ENCODE measurements at regions not wholly inside any gene's neighbourhood (a gene's known extent, or its start where the extent isn't known, plus 50 kb on each side); places are given as distances from the start of the nearest gene placed in this dataset.

DNA sequence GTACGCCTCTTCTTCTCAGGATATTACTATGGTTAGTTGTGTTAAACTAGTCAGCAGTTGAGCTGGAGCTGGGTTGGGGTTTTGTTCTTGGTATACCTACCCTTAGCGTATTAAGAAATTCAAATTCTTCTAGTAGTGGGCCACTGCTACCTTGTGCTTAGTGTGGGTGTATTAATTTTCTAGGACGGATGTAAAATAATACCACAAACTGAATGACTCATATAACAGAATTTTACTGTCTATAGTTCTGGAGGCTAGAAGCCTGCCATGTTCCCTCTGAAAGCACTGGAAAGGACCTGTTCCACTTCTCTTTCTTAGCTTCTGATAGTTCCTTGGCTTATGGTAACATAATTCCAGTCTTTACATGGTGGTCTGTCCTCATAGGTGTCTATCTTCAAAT, 1274.7 kb downstream of the ADGRL3 start:
- Histone ChIP-seq H3K4me1 (no peaks in the 10 kb centered on the region), H3K27ac (no peak overlapping the region), H3K27me3 (no peaks in the 10 kb centered on the region), H3K4me3 (no peak overlapping the region), H3K9me3 (no peaks in the 10 kb centered on the region), H3K36me3 (no peaks in the 10 kb centered on the region)
- 85 to 93% methylated on average over 3 of the region's 3 CpGs for WGBS, 2 donors
- TF ChIP-seq EP300 (IDR thresholded peaks at IDR 0.05), result no peak
- TF ChIP-seq POLR2A (IDR thresholded peaks at IDR 0.05), result no peak
- TF ChIP-seq, protein P1, sequence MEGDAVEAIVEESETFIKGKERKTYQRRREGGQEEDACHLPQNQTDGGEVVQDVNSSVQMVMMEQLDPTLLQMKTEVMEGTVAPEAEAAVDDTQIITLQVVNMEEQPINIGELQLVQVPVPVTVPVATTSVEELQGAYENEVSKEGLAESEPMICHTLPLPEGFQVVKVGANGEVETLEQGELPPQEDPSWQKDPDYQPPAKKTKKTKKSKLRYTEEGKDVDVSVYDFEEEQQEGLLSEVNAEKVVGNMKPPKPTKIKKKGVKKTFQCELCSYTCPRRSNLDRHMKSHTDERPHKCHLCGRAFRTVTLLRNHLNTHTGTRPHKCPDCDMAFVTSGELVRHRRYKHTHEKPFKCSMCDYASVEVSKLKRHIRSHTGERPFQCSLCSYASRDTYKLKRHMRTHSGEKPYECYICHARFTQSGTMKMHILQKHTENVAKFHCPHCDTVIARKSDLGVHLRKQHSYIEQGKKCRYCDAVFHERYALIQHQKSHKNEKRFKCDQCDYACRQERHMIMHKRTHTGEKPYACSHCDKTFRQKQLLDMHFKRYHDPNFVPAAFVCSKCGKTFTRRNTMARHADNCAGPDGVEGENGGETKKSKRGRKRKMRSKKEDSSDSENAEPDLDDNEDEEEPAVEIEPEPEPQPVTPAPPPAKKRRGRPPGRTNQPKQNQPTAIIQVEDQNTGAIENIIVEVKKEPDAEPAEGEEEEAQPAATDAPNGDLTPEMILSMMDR (IDR thresholded peaks at IDR 0.05), result no peak
- DNase-seq (ENCODE audit: low spot score in 2 of 2), result no peak

DNA sequence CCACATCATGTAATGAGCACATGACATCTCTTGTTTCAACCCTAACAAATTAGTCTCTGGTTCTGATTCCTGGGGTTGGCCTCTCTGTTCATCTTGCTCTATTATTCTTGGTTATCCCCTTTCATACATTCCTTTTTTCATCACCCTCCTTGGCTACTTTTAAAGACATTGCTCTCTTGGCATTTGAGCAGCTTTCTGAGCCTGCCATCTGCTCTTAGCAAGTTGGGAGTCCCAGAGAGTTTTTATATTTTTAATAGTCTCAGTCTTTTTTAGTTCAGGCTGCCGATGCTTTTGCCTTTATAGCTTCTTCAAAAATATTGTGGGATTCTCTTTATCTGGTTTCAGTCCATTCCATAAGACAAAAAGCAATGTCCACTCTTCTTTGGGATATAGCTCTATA, 1270.9 kb downstream of the ADGRL3 start:
- TF ChIP-seq EP300 (IDR thresholded peaks at IDR 0.05), result no peak
- no peak for TF ChIP-seq POLR2A (IDR thresholded peaks at IDR 0.05)
- TF ChIP-seq, protein P1 (IDR thresholded peaks at IDR 0.05), result no peak
- no peak for DNase-seq (ENCODE audit: low spot score in 2 of 2)
- Histone ChIP-seq H3K9me3 (no peaks in the 10 kb centered on the region), H3K36me3 (no peaks in the 10 kb centered on the region), H3K4me1 (no peaks in the 10 kb centered on the region), H3K27me3 (no peaks in the 10 kb centered on the region), H3K4me3 (no peak overlapping the region), H3K27ac (no peak overlapping the region)
- WGBS, 2 donors, result 68 to 71% methylated on average over 1 of the region's 1 CpG

DNA sequence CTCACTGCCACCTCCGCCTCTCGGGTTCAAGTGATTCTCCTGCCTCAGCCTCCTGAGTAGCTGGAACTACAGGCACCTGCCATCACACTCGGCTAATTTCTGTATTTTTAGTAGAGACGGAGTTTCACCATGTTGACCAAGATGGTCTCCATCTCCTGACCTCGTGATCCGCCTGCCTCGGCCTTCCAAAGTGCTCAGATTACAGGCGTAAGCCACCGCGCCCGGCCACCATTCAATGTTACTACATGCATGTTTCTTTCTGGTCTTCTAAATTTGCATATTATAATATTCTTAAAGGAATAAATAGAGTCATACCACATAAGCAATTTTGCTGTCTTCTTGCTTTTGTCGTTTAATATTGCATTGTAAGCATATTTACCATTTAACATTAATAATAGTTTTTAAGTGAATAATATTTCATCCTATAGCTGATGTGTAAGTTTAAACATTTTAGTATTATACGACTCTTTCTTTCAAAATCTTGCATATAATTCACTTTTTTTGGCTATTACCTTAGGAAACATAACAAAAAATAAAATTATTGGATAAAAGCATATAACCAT, 1270.4 kb downstream of the ADGRL3 start:
- H3K4me1 ChIP-seq, result no peaks in the 10 kb centered on the region
- H3K9me3 ChIP-seq, result no peaks in the 10 kb centered on the region
- WGBS, 2 donors, result 90 to 95% methylated on average over 13 of the region's 13 CpGs
- no peak for TF ChIP-seq POLR2A (IDR thresholded peaks at IDR 0.05)
- no peak for TF ChIP-seq EP300 (IDR thresholded peaks at IDR 0.05)
- TF ChIP-seq, protein P1 (IDR thresholded peaks at IDR 0.05), result no peak
- H3K27ac ChIP-seq, result no peak overlapping the region
- no peaks in the 10 kb centered on the region for H3K27me3 ChIP-seq
- no peak overlapping the region for H3K4me3 ChIP-seq
- H3K36me3 ChIP-seq, result no peaks in the 10 kb centered on the region
- DNase-seq (ENCODE audit: low spot score in 2 of 2), result no peak

DNA sequence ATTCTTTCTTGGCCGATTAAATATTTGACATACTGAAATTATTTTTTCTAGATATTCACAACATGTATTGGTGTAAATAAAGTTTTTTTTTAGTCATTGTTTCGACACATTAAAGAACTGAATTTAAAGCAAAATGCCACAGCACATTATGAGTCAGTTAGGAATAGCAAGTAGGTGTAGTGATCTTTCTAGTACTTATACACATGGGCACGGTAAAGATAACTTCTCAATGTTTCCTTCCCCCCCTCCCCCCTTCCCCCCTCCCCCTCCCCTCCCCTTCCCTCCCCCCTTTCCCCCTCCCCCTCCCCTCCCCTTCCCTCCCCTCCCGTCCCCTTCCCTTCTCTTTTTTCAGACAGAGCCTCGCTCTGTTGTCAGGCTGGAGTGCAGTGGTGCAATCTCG, 1269.9 kb downstream of the ADGRL3 start:
- Histone ChIP-seq H3K4me3 (no peak overlapping the region), H3K9me3 (no peaks in the 10 kb centered on the region), H3K36me3 (no peaks in the 10 kb centered on the region), H3K27me3 (no peaks in the 10 kb centered on the region), H3K27ac (no peak overlapping the region), H3K4me1 (no peaks in the 10 kb centered on the region)
- TF ChIP-seq POLR2A (IDR thresholded peaks at IDR 0.05) (no peak), EP300 (IDR thresholded peaks at IDR 0.05) (no peak)
- TF ChIP-seq, protein P1 (IDR thresholded peaks at IDR 0.05), result no peak
- 76 to 89% methylated on average over 6 of the region's 6 CpGs for WGBS, 2 donors
- no peak for DNase-seq (ENCODE audit: low spot score in 2 of 2)

DNA sequence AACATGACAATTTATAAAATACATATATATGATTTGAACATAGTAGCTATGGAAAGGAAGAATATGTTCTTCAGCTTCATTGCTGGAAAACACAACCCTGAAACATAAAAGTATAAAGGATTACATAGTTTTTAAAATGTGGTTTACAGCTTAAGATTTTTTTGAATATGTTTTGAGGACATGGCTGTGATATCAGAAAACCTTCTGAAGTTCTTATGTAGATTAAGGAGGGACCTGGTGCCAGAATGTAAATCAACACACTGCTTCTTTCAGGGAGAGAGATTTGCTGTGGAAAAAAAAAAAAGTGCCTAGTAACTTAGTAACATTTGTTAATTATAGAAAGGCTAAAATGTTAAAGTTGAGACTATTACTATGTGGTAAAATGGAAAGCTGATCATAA, 1261.8 kb downstream of the ADGRL3 start:
- no peaks in the 10 kb centered on the region for H3K27me3 ChIP-seq
- no peaks in the 10 kb centered on the region for H3K9me3 ChIP-seq
- H3K36me3 ChIP-seq, result no peaks in the 10 kb centered on the region
- H3K27ac ChIP-seq, result no peak overlapping the region
- no peak for DNase-seq (ENCODE audit: low spot score in 2 of 2)
- no peak overlapping the region for H3K4me3 ChIP-seq
- no peaks in the 10 kb centered on the region for H3K4me1 ChIP-seq
- TF ChIP-seq POLR2A (IDR thresholded peaks at IDR 0.05), result no peak
- TF ChIP-seq, protein P1 (IDR thresholded peaks at IDR 0.05), result no peak
- no peak for TF ChIP-seq EP300 (IDR thresholded peaks at IDR 0.05)
